ENCODE measurements at regions not wholly inside any gene's neighbourhood (a gene's known extent, or its start where the extent isn't known, plus 50 kb on each side); places are given as distances from the start of the nearest gene placed in this dataset.
A peak's percentile ranks its signal among the peaks of the same experiment; 100 is the strongest.

DNA sequence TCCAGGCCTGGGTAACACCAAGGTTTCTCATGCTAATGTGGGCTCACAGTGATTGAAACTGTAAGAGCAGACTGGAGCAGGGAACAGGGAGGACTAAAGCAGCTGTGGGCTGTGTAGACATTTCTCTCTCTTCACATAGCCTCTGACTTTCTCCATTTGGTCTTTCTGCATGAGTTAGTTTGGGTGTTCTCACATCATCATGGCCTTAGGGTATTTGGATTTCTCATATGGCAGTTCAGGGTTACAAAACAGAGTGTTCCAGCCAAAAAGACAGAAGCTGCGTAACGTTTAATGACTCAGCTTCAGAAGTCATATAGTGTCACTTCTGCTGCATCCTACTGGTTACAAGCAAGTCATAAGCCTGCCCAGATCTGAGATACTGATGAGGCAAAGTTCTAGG is 52.0 kb upstream of the OSBPL8 start:
- no peak for DNase-seq (ENCODE audit: low read depth, low spot score)

DNA sequence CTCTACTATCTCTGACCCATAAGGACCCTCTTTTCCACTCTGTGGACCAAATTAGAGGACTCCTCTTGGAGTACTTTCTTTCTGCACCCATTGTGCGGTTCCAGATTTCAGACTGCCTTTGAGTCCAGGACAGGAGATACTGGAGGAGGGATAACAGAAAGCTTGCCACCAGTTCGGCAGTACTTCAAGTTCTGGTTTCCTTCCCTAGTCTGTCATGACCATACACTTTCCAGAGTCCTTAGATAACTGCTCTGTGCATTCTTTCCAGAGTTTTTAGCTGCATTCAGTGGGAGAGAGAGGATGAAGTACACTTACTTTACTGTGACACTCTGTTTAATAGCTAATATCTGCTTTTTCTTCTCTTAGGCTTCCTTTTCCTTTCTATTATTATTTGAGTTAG is 54.8 kb upstream of the OSBPL8 start:
- no peak for DNase-seq (ENCODE audit: low read depth, low spot score)

DNA sequence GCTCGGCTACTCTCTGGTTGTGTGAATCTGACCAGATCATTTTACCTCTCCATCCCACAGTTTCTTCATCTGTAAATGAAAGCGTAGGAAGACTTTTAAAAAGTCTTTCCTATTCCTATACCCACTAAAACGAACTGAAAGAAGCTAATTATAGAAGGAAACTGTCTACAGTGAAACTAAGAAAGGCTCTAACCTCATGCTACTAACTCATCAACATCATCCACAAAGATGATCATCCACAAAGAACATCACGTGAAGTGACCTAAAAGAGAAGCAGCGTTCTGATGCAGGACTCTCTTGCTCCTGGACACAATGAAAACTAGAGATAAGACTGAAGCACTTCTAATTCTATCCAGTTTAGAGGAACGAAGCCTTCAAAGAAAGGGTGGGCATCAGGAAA is 58.5 kb upstream of the OSBPL8 start:
- DNase-seq (ENCODE audit: low read depth, low spot score) = no peak

DNA sequence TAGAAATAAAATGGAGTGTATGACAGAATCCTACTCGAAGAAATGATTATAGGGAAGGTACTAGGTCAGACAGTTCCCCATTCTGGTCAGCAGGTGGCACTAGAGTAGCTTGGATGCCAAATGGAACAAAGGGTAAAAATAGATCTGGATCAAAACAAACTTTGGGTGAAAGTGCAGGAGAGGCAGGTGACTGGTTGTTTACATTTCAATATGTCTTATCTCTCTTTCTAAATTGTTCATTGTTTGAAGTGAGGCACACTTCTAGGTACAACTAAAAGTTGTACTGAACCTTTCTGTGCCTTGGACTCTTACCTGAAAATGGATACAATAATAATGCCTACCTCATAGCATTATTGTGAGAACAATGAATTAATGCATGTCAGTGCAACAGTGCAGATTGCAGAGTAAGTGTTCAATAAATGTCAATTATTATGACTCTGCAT is 62.0 kb upstream of the OSBPL8 start:
- peak; percentile 29 for DNase-seq (ENCODE audit: low read depth, low spot score)

DNA sequence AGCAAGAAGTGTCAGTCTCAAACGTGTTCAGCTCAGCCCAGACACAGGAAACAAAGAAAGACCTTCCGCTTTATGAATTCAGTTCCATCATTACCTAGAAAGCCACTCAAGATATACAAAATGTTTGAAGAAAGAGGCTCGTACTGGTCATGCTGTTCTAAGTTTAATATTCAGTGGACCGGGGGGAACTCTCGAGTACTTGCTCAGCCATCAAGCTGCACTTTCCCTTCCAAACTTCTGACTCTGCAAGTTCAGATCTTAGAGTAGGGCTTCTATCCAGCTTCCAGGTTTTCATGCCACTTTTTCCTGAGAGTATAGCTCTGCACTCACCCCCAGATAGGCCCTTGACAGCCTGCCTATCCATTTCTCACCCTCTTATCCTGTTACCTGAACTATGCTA is 62.8 kb upstream of the OSBPL8 start:
- no peak for DNase-seq (ENCODE audit: low read depth, low spot score)

DNA sequence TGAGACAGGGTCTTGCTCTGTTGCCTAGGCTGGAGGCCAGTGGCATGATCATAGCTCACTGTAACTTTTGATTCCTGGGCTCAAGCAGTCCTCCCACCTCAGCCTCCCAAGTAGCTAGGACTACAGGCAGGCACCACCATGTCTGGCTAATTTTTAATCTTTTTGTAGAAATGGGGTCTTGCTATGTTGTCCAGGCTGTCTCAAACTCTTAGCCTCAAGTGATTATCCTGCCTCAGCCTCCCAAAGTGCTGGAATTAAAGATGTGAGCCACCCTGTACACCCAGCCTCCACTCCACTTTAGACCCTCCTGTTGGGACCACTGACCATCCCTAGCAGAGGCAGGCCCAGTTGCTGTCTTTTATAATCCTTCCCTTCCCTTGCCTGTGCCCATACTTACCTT is 63.3 kb upstream of the OSBPL8 start:
- no peak for DNase-seq (ENCODE audit: low read depth, low spot score)

DNA sequence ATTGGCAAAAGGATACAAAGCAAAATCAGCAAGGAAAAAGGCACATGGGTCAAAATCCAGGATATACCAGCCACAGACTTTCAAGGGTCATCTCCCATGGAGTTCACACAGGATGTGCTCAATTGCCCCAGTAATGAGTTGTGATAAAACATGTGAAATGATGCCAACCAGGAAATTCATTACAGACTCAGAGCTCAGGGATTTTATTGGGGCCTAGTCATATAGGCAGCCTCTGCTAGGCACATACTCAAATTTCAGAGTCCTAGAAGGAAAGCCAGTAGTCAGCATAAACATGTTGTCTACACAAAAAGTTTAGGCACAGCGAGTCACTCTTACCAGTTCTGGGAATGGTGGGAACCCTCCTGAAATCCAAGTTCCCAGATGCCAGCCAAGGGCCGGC is 64.4 kb upstream of the OSBPL8 start:
- DNase-seq (ENCODE audit: low read depth, low spot score) = no peak

DNA sequence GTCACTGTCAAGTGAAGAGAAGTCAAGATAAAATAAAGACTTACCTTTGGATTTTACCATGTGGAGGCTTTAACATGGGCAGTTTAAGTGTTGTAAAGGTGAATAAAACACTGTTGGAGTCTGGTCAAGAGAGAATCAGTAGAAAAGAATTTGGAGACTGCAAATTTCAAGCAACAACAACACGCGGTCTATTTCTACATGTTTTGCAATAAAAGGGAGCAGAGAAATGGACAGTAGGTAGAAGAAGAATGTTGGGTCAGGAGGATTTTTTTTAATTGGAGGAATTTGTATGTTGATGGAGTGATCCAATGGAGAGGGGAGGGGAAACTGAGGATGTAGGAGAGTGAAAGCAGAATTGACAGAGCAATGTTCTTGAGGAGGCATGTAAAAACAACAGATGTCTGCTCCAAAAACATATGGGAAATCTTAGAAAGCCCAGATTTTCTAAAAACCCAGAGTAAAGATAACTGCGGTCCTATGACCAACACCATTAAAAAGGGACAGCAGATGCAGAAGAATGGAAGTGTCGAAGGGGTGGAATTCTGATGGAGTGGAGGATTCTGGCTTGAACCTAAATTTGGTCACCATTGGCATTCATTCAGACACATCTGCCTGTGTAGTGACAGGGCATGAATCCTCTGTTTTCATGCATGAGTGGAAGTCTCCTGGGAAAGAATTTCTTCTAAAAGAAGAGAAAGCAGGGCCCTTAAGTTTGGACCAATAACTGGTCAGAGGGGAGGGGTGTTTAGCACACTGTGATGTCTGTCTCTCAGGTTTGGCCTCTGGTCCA is 68.0 kb upstream of the OSBPL8 start:
- no peak for DNase-seq (ENCODE audit: low read depth, low spot score)

DNA sequence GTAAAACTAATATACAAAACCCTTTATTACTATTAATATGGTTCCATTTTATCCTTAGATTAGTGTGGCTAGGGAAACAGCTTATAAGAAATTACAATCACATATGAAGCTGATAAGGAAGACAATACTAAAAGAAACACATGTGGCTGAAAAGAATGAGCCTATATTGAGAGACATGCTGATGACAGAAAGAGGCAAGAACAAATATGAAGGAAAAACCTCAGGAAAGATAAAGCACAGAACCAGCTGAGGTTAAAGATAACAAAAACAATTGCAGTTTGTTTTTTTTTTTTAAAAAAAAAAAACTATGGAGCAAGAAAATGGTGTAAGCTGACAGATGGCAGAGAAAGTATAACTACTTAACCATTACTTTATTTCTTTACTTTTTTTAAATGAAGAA is 69.2 kb upstream of the OSBPL8 start:
- no peak for DNase-seq (ENCODE audit: low read depth, low spot score)

DNA sequence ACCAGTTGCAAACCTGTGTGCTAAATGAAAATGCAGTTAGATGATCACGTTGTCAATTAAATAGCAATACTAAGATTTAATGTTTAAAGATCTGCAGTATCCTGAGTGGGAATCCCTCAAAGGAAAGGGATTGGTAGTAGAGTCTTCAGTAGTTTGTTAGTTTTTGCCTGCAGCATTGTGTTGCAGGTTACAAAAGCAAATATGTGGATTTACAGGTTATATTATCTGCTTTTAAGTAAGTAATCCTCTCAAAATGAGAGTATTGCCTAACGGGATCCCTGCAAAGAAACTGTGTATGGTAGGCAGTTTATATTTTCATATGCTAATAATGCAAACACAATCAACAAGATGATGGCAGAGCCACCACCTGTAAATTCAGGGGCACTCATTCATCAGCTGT is 72.2 kb upstream of the OSBPL8 start:
- no peak for DNase-seq (ENCODE audit: low read depth, low spot score)

DNA sequence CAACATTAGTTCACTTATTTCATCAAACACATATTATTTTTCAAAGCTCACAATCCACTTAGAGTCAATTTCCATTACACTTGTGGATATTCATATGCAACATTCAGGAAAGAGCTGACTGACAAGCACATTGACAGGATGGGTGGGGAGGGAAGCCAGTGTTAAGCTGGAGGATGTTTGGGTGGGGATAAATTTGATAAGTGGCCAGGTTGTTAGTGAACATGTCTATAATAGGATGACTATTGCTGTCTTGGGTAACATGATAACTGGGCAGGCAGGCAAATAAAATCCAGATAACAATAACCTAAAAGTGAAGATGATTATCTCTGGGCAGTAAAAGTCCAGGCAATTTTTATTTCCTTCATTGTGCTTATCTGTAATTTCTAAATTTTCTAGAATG is 73.8 kb upstream of the OSBPL8 start:
- no peak for DNase-seq (ENCODE audit: low read depth, low spot score)

DNA sequence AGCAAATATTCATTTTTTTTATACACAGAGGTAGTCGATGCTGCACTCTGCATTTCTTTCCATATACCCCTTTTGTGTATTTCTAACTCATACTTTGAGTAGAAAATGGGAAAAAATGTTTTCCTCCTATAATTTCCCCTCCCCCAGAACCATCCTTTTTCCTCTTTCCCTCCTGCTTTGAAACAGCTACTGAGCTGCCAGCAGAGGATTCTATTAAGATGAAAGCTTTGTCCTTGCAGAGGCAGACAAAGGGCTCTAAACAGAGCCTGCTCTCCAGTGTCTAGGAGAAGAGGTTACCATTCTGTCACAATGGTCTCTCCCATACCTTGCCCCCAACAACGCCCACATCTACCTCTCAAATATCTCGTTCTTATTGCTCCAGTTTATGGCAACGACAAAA is 74.6 kb upstream of the OSBPL8 start:
- DNase-seq (ENCODE audit: low read depth, low spot score) = no peak

DNA sequence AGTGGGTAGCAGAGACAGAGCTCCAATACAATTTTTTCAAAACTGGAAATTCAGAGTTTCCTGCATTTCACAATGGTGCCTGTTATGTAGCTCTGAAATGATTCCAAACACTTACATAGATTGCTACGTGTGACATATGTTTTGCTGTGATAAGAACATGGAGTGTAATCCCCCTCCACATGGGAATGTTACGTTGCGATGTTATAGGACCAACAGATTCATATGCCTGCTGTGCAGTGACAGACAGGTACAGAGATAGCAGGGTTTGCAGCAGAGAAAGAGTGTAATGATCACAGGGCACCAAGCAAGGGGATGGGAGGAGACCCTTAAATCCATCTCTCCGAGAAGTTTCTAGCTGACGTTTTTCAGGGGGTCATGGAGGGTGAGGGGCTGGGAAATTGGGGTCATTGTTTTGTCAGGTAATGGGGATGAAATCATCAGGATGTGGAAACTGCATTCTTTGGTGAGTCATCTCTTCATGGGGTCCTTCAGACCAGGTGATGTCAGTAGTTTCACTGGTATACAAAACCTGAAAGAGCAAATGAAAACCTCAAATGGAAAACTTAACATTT is 76.6 kb upstream of the OSBPL8 start:
- no peak for DNase-seq (ENCODE audit: low read depth, low spot score)

DNA sequence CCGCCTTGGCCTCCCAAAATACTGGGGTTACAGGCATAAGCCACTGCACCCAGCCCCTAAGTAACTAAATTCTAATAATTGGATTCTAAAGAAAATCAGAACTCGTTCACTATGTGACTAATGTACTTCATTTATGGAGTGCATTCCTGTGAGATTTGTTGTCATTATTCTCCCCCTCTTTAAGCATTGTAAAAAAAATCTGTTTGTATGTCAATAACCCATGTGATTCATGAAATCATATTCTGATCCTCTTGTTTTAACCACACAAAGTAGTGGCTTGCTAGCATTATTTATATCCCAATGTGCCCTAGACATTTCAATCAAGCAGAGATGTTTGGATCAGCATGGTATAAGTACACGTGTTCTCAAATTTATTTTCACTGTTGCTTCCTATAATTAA is 78.2 kb upstream of the OSBPL8 start:
- DNase-seq (ENCODE audit: low read depth, low spot score) = no peak

DNA sequence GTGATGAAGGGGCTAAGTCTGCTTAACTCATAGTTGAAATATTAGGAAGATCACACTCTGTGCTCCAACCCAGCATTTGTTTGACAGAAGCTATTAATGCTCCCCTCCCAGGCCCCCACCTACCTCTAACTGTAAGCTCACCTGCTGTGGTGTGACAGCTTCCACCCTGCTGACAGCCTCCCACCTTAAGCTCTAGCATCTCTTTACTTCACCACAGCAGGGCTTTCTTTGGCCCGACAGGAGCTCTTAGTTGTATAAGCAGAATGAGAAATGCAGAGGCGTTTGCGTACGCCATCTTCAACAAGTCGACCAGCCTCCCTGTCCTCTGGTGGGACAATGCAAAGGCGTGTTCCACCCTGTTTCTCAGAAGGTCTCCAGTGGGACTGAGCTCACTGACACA is 80.1 kb upstream of the OSBPL8 start:
- no peak for DNase-seq (ENCODE audit: low read depth, low spot score)

DNA sequence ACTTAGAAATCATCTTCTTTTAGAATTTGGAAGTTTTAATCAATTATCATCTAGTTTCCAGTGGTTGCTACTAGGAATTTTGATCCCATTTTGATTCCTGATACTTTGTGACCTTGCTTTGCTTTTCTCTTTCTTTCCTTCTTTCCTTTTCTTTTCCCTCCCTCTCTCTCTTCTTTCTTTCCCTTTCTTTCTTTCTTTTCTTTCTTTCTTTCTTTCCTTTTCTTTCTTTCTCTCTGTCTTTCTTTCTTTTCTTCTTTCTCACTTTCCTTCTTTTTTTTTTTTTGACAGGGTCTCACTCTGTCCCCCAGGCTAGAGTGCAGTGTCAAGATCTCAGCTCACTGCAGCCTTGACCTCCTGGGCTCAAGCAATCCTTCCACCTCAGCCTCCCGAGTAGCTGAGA is 81.5 kb upstream of the OSBPL8 start:
- DNase-seq (ENCODE audit: low read depth, low spot score) = no peak

DNA sequence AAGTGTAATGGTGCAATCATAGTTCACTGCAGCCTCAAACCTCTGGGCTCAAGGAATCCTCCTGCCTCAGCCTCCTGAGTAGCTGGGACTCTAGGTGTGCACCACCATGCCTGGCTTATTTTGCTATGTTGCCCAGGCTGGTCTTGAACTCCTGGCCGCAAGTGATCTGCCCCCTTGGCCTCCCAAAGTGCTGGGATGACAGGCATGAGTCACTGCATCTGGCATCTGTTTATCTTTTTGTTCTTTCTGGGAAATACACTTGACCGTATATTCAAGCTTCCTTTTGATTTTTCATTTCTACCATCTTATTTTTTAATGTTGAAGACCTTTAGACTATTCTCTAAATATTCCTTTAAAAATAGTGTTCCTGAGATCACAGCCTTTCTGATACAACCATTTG is 82.4 kb upstream of the OSBPL8 start:
- DNase-seq (ENCODE audit: low read depth, low spot score) = no peak

DNA sequence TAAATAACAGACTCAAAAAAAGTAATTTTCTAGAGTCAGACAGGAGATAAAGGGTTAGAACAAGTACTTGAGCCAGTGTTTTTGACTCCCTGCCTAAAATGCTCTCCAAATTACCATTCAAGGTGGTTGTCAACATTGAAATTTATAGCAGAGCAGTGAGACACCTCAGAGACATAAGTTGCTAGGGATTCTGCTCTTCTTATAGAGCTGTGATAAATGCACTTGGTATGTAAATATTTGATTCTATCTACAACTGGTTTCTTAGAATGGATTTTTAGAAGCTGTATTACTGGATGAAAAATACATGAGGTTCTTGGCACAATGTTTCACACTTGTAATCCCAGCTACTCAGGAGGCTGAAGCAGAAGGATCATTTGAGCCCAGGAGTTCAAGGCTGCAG is 83.9 kb upstream of the OSBPL8 start:
- no peak for DNase-seq (ENCODE audit: low read depth, low spot score)

DNA sequence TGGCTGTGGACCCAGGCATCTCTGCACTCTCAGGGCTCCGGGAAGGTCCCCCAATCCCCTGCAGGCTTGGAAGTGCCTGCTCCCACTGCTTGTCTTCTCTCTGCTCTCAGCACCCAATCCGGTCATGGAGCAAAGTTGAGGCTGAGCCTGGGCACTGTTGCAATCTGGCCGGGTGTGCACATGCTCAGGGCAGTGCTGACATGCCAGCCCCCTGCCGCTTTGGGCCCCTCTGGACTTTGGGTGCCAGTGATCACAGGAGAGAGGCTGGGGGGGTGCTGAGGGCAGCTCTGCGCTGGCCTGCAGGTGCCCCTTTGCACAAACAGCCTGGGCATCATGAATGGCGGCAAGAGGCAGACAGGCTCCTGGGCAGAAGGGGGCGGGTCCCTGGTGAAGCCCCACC is 85.4 kb upstream of the OSBPL8 start:
- no peak for DNase-seq (ENCODE audit: low read depth, low spot score)

DNA sequence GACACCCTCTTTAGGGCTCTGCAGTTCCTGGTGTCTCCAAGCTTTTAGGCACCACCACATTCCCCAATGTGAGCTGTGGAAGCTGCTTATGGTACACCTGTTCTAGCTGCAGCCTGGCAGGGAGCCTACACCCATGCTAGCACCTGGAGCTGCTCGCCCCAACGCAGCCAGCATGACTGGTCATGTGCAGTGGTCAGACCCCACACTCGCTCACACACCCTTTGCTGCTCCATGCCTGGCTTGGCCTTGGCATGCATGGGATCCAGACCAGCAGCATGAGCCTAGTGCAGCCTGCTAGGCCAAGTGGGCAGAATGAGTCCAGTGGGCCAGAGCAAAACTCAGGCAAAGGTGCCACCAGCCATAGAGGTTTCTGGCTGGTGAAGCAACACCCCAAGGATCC is 86.4 kb upstream of the OSBPL8 start:
- DNase-seq (ENCODE audit: low read depth, low spot score) = no peak

DNA sequence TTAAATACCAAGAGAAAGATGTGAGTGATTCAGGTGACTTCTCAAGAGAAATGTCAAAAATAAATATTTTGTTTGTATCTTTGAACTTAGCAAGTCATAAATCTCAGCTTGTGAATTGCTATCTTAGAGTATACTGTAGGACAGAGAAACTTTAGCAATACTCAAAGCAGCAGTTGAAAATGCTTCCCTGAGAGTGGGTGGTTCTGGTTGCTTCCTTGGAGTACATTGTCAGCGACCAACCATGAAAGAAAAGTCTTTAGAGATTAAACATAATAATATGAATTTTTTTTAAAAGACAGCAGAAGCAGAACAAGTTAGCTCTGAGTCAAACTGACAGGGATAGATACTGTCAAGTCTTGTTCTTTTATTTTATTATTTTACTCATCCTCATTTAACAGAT is 86.8 kb upstream of the OSBPL8 start:
- no peak for DNase-seq (ENCODE audit: low read depth, low spot score)

DNA sequence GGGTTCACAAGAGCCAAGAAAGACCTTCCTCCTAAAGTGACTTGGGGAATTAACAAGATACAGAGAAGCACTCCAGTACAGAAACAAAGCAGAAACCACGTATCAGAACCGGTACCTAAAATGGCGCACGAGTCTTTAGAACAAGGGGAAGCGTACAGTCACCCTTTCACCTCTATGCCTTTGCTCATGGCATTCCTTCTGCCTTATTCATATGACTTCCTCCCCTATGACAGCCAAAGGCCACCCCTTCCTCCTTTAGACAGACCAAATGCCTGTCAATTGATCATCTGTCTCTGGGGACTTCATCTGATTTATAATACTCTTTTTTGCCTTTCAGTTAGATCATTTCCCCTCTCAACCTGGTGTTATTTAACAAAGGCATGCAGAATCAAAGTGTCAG is 89.5 kb upstream of the OSBPL8 start:
- no peak for DNase-seq (ENCODE audit: low read depth, low spot score)

DNA sequence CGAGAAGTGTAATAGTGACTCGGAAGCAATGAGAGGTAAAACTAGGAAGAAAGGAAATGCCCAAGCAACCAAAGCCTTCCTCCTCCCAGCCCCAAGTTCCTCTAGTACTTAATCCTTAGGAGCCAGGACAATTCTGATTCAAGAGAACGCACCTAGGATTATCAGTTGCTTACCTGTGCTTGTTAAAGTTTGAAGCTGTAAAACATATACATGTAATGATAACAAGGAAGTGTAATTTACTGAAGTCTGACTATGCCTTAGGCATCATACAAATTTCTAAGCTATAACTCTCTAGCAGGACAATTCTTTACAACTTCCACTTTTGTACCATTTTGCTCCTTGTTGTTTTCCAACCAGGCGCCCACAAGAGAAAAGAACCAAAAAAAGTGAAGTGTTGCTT is 92.8 kb upstream of the OSBPL8 start:
- no peak for DNase-seq (ENCODE audit: low read depth, low spot score)

DNA sequence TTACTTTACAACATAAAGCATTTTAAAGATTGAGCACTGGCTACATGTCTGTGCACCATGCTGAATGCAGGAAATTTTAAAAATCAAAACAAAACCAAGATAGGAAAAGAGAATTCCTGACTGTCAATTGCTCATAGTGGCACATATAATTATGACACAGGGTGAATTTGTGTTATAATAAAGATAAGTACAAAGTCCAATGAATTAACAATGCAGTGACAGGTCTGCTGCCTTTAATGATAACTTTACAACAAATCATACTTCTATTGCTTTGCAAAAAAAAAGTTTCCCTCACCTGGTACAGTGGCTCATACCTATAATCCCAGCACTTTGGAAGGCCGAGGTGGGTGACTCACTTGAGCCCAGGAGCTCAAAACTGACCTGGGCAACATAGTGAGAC is 93.8 kb upstream of the OSBPL8 start:
- DNase-seq (ENCODE audit: low read depth, low spot score) = no peak
